K562 (cell line): ENCODE measurements at regions not wholly inside any gene's neighbourhood (a gene's known extent, or its start where the extent isn't known, plus 50 kb on each side); places are given as distances from the start of the nearest gene placed in this dataset.

ENCODE experiments used
- ATAC-seq: fragments of 200-7000 bp; cut with Tn5 transposase; 3 replicates; pipeline ENCODE4 v1.9.1; 2020; ENCODE audit warnings: moderate library complexity
- BruUV-seq: library from RNA; stranded (reverse); fragments of 400-500 nt; replicated peaks from 2 replicates; lab custom pipeline; 2021; lab: Mats Ljungman, UMichigan
- CTCF ChIA-PET: fragments of 300-600 bp; formaldehyde crosslinking; extraction: SDS; loops from one replicate; lab custom pipeline; 2021; ENCODE audit warnings: low intra/inter-chr PET ratio; lab: Yijun Ruan, JAX
- POLR2A ChIA-PET: fragments of 300-600, 350-650 bp; sonication (Branson Sonifier 250); formaldehyde crosslinking; extraction: SDS; loops from one replicate; lab custom pipeline; 2021; ENCODE audit warnings: antibody characterized with exemption, inconsistent platforms; lab: Yijun Ruan, JAX
- DNase-seq, 4 experiments: peaks; one replicate each; pipeline versions ENCODE4 v3.0.0 to v3.0.0-alpha.2; 2011 to 2018; ENCODE audit warnings: low spot score in 3 of 4, mixed read lengths in 3 of 4; ENCODE audit errors: extremely low read depth in 1 of 4
- FAIRE-seq: peaks from 2 replicates; lab custom pipeline; 2011; peaks lifted over from hg19 to GRCh38; lab: Jason Lieb, UNC
- H2AFZ ChIP-seq: 2 replicates; pipeline ENCODE4 v1.6.0; 2011; ENCODE audit warnings: low read depth, low read length, control low read depth, inconsistent platforms
- H3K27ac ChIP-seq: fragments of 200-600 bp; 3 replicates; pipeline ENCODE4 v1.8.0; 2011; ENCODE audit warnings: low read depth, mild to moderate bottlenecking, control low read depth, inconsistent platforms, low read length, moderate library complexity, mixed read lengths; ENCODE audit errors: extremely low read depth
- H3K27me3 ChIP-seq, 2 experiments: fragments of 300-600 bp in 1 of 2; 2 replicates in 1 of 2; 3 replicates in 1 of 2; pipeline versions ENCODE4 v1.6.0 to v1.8.0; 2011; ENCODE audit warnings: inconsistent platforms in 2 of 2, low read length in 2 of 2, mild to moderate bottlenecking in 1 of 2, mixed read lengths in 1 of 2, moderate library complexity in 1 of 2; ENCODE audit not compliant: control insufficient read depth in 2 of 2, insufficient read depth in 2 of 2
- H3K36me3 ChIP-seq: fragments of 300-600 bp; 3 replicates; pipeline ENCODE4 v1.8.0; 2011; ENCODE audit warnings: mild to moderate bottlenecking, low read length, inconsistent platforms; ENCODE audit not compliant: control insufficient read depth, insufficient read depth
- H3K4me1 ChIP-seq, 2 experiments: fragments of 200-600 bp in 1 of 2; replicated peaks in 1 of 2; 2 replicates in 1 of 2; 3 replicates in 1 of 2; pipeline versions ENCODE4 v1.5.1 to v1.8.0; 2011; ENCODE audit warnings: inconsistent platforms in 2 of 2, low read length in 2 of 2, mild to moderate bottlenecking in 1 of 2, mixed read lengths in 1 of 2, moderate library complexity in 1 of 2; ENCODE audit not compliant: control insufficient read depth in 2 of 2, insufficient read depth in 2 of 2
- H3K4me2 ChIP-seq: 2 replicates; pipeline ENCODE4 v1.6.1; 2011; ENCODE audit warnings: low read length, control low read depth, inconsistent platforms, mixed read lengths; ENCODE audit not compliant: insufficient read depth
- H3K4me3 ChIP-seq: fragments of 200-600 bp; sonication (generic), shearing (Covaris generic); 2 replicates; pipeline ENCODE4 v1.5.1; 2016; ENCODE audit warnings: control low read depth, inconsistent platforms
- H3K79me2 ChIP-seq: fragments of 200-600 bp; 3 replicates; pipeline ENCODE4 v1.8.0; 2011; ENCODE audit warnings: low read length, inconsistent platforms; ENCODE audit not compliant: control insufficient read depth, insufficient read depth
- H3K9ac ChIP-seq, 2 experiments: 2 replicates each; pipeline versions ENCODE4 v1.6.0 to v1.6.1; 2011; ENCODE audit warnings: low read depth in 2 of 2, low read length in 2 of 2, control low read depth in 1 of 2, inconsistent platforms in 1 of 2, mild to moderate bottlenecking in 1 of 2, mixed read lengths in 1 of 2; ENCODE audit not compliant: insufficient read depth in 1 of 2
- H3K9me1 ChIP-seq: one replicate; pipeline ENCODE4 v1.6.0; 2011; ENCODE audit warnings: inconsistent platforms, mild to moderate bottlenecking, low read length, moderate library complexity; ENCODE audit not compliant: control insufficient read depth, insufficient read depth
- H3K9me3 ChIP-seq: replicated peaks from 2 replicates; pipeline ENCODE4 v1.5.1; 2011; ENCODE audit warnings: low read depth, low read length, inconsistent platforms; ENCODE audit not compliant: control insufficient read depth, insufficient read depth
- H4K20me1 ChIP-seq: replicated peaks from 2 replicates; pipeline ENCODE4 v1.6.1; 2011; ENCODE audit warnings: low read length, inconsistent platforms, mixed read lengths; ENCODE audit not compliant: control insufficient read depth, insufficient read depth
- BCOR ChIP-seq: fragments of 450-650 bp; IDR thresholded peaks from 2 replicates; pipeline ENCODE4 v1.6.1; 2016
- BRCA1 ChIP-seq, 2 experiments: fragments of 450-650 bp in 1 of 2; sonication (generic) in 1 of 2; formaldehyde crosslinking in 1 of 2; IDR thresholded peaks; 2 replicates each; pipeline versions ENCODE4 v1.5.0 to v1.6.1; 2017 to 2020; ENCODE audit warnings: mild to moderate bottlenecking in 1 of 2, missing genetic modification reagents in 1 of 2
- CSDE1 ChIP-seq, 2 experiments: fragments of 450-650 bp; IDR thresholded peaks; 2 replicates each; pipeline ENCODE4 v1.6.1; 2016; ENCODE audit warnings: mild to moderate bottlenecking in 1 of 2
- FOXA1 ChIP-seq: fragments of 450-650 bp; IDR thresholded peaks from 2 replicates; pipeline ENCODE4 v1.6.1; 2016; ENCODE audit warnings: mild to moderate bottlenecking, borderline replicate concordance
- GATA2 ChIP-seq: sonication (generic); formaldehyde crosslinking; IDR thresholded peaks from 2 replicates; pipeline ENCODE4 v1.4.0; 2020; ENCODE audit warnings: mild to moderate bottlenecking, missing genetic modification reagents
- NONO ChIP-seq, 2 experiments: fragments of 200-400 bp in 1 of 2; fragments of 450-650 bp in 1 of 2; formaldehyde crosslinking in 1 of 2; IDR thresholded peaks; 2 replicates each; pipeline ENCODE4 v1.6.1; 2017; ENCODE audit warnings: low read depth in 2 of 2, mild to moderate bottlenecking in 2 of 2, moderate library complexity in 2 of 2, low read length in 1 of 2
- RNF2 ChIP-seq: sonication (generic); IDR thresholded peaks from 2 replicates; pipeline ENCODE4 v1.6.1; 2016
- WHSC1 ChIP-seq: IDR thresholded peaks from one replicate; pipeline ENCODE4 v1.6.1; 2012; ENCODE audit warnings: low read length, control low read depth, inconsistent platforms
- ZBTB17 ChIP-seq: fragments of 450-650 bp; formaldehyde crosslinking; IDR thresholded peaks from 2 replicates; pipeline ENCODE4 v1.4.0; 2020; ENCODE audit warnings: mild to moderate bottlenecking
- ZBTB7A ChIP-seq: IDR thresholded peaks from 2 replicates; pipeline ENCODE4 v1.6.1; 2011; ENCODE audit warnings: low read depth, mild to moderate bottlenecking, low read length, moderate library complexity, borderline replicate concordance; ENCODE audit not compliant: control insufficient read depth
- ZNF146 ChIP-seq: IDR thresholded peaks from one replicate; pipeline ENCODE4 v1.6.1; 2018; ENCODE audit warnings: missing compliant biosample characterization; ENCODE audit not compliant: unreplicated experiment
- ZNF324 ChIP-seq: fragments of 250-450 bp; sonication (Bioruptor Pico); IDR thresholded peaks from 2 replicates; pipeline ENCODE4 v1.4.0; 2020; ENCODE audit warnings: mild to moderate bottlenecking
- WGBS: fragments of 100-300 bp; shearing (Covaris generic); methylation state at CpG from one replicate; pipeline ENCODE4 v1.1.6; 2016; ENCODE audit warnings: low coverage, mixed read lengths; ENCODE audit not compliant: insufficient coverage; ENCODE audit errors: missing lambda C conversion rate; 5-methylcytosine and 5-hydroxymethylcytosine counted together
- in situ Hi-C: fragments of 300-500 bp; cut with MboI; formaldehyde crosslinking; loops from 4 replicates; pipeline ENCODE4 v1.15.0; 2018; ENCODE audit warnings: inconsistent platforms, mixed read lengths
- intact Hi-C: fragments of 100-400 bp; cut with micrococcal nuclease; formaldehyde crosslinking; loops from 2 replicates; pipeline ENCODE4 v1.14.2; 2022
- TF ChIP-seq, protein P1 (sequence below): sonication (generic); formaldehyde crosslinking; IDR thresholded peaks from 2 replicates; pipeline ENCODE4 v1.8.0; 2022; ENCODE audit warnings: missing genetic modification reagents, mild to moderate bottlenecking, moderate library complexity, borderline replicate concordance
- TF ChIP-seq, protein P2 (sequence below): fragments of 250-450 bp; sonication (Bioruptor Pico); IDR thresholded peaks from 2 replicates; pipeline ENCODE4 v1.5.0; 2020; ENCODE audit warnings: mild to moderate bottlenecking
- TF ChIP-seq, protein P3 (sequence below): fragments of 250-450 bp; sonication (Bioruptor Pico); IDR thresholded peaks from 2 replicates; pipeline ENCODE4 v1.9.0; 2021; ENCODE audit warnings: mild to moderate bottlenecking
- TF ChIP-seq, protein P4 (sequence below): sonication (generic); formaldehyde crosslinking; IDR thresholded peaks from 2 replicates; pipeline ENCODE4 v1.8.0; 2022; ENCODE audit warnings: mild to moderate bottlenecking, missing genetic modification reagents

DNA sequence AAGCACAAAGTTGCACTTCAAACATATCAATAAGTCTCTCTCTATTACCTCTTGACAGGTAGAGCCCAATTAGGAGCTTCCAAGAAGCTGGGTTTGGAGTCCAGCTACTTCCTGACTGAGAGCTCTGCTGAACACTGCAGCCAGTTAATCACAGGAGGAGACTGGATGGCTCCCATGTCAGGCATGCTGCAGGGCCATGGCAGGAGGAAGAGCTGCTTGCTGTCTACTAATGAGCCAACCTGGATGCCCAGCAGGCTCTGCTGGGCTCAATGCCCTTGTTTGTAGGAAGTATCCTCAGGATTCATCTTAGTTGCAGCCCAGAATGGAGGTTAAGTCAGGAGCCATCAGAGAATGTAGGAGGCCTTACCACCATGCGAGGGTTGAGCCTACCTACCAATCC is 91.9 kb downstream of the TMEM215 start (continued):
- TF ChIP-seq NONO (IDR thresholded peaks at IDR 0.05; ENCODE audit: low read depth in 2 of 2, low read length in 1 of 2) (no peak), ZBTB7A (no peak)
- TF ChIP-seq, protein P1, sequence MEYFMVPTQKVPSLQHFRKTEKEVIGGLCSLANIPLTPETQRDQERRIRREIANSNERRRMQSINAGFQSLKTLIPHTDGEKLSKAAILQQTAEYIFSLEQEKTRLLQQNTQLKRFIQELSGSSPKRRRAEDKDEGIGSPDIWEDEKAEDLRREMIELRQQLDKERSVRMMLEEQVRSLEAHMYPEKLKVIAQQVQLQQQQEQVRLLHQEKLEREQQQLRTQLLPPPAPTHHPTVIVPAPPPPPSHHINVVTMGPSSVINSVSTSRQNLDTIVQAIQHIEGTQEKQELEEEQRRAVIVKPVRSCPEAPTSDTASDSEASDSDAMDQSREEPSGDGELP (CRISPR knock-in tag) = no peak

DNA sequence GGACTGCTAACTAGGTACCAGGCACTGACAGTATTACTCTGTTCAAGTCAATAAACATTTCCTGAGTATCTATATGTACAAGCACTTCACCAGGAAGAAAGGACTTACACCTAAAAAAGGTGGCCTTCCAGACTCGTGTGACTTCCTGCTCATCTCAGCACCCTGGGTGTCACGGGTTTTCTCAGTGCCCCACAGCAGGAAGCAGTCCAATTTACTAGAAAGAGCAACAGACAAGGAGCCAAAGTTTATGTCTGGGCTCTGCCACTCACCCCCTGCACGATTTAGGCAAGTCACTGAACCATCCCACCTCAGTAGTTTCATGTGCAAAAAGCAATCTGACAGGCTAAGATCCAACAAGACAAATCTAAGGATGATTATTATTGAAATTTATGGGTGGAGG is 92.4 kb downstream of the TMEM215 start:
- Histone ChIP-seq H3K4me1 (no peaks in the 10 kb centered on the region; a peak in 2 of 5 replicates), H3K79me2 (no peaks in the 10 kb centered on the region), H3K4me3 (no peak overlapping the region), H3K27me3 (no peaks in the 10 kb centered on the region), H3K9me3 (no peaks in the 10 kb centered on the region), H3K9me1 (no peaks in the 10 kb centered on the region), H3K4me2 (no peak overlapping the region), H3K9ac (no peak overlapping the region), H4K20me1 (no peaks in the 10 kb centered on the region), H3K27ac (no peak overlapping the region), H3K36me3 (no peaks in the 10 kb centered on the region), H2AFZ (peak overlapping the region; percentile 24; the same call in 1 of the 2 replicates)
- no peak for TF ChIP-seq CSDE1 (IDR thresholded peaks at IDR 0.05)
- TF ChIP-seq ZBTB17 (CRISPR knock-in tag) = no peak
- TF ChIP-seq, protein P2, sequence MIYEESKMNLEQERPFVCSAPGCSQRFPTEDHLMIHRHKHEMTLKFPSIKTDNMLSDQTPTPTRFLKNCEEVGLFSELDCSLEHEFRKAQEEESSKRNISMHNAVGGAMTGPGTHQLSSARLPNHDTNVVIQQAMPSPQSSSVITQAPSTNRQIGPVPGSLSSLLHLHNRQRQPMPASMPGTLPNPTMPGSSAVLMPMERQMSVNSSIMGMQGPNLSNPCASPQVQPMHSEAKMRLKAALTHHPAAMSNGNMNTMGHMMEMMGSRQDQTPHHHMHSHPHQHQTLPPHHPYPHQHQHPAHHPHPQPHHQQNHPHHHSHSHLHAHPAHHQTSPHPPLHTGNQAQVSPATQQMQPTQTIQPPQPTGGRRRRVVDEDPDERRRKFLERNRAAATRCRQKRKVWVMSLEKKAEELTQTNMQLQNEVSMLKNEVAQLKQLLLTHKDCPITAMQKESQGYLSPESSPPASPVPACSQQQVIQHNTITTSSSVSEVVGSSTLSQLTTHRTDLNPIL (CRISPR knock-in tag) = no peak
- no peak for TF ChIP-seq ZNF324 (CRISPR knock-in tag)
- no peak for TF ChIP-seq RNF2
- TF ChIP-seq FOXA1 = no peak
- TF ChIP-seq ZNF146 (CRISPR knock-in tag) = no peak
- TF ChIP-seq, protein P3, sequence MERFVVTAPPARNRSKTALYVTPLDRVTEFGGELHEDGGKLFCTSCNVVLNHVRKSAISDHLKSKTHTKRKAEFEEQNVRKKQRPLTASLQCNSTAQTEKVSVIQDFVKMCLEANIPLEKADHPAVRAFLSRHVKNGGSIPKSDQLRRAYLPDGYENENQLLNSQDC (CRISPR knock-in tag) = no peak
- TF ChIP-seq GATA2 = no peak
- no peak for TF ChIP-seq WHSC1
- no peak for TF ChIP-seq BRCA1 (IDR thresholded peaks at IDR 0.05)
- TF ChIP-seq BRCA1 (CRISPR knock-in tag; IDR thresholded peaks at IDR 0.05) = no peak
- no peak for TF ChIP-seq BCOR
- TF ChIP-seq, protein P4, sequence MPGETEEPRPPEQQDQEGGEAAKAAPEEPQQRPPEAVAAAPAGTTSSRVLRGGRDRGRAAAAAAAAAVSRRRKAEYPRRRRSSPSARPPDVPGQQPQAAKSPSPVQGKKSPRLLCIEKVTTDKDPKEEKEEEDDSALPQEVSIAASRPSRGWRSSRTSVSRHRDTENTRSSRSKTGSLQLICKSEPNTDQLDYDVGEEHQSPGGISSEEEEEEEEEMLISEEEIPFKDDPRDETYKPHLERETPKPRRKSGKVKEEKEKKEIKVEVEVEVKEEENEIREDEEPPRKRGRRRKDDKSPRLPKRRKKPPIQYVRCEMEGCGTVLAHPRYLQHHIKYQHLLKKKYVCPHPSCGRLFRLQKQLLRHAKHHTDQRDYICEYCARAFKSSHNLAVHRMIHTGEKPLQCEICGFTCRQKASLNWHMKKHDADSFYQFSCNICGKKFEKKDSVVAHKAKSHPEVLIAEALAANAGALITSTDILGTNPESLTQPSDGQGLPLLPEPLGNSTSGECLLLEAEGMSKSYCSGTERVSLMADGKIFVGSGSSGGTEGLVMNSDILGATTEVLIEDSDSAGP (CRISPR knock-in tag) = no peak
- in situ Hi-C loops = no loop called here
- BruUV-seq = no TSS peak
- POLR2A ChIA-PET = interaction anchor here (0.6 to 1.1 kb wide), 2 partner anchors 12 to 48 kb away, joined by 3 to 4 read pairs; no protein-coding TSS in a partner anchor
- WGBS = 3% methylated on average over 3 of the region's 3 CpGs
- CTCF ChIA-PET = no interaction called here
- DNase-seq = no peak
- intact Hi-C loops = no loop called here
- ATAC-seq = no peak
- no peak for FAIRE-seq
